ENCODE measurements at regions not wholly inside any gene's neighbourhood (a gene's known extent, or its start where the extent isn't known, plus 50 kb on each side); places are given as distances from the start of the nearest gene placed in this dataset.

DNA sequence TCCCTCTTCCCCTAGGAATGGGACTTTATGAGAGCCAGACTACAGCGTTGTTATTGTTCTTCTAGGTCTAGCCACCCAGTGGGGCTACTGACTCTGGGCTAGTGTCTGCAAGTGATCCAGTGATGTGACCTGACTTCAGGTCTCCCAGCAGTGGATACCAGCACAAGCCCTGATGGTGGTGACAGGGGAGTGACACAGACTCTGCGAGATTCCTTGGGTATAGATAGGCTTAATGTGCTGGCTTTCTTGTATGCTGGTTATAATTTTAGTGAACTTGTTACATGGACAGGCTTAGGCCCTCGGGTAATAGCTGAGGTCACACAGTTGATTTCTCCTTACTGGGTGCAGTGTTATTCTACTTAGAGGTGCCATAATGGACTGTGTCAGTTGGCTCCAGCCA lies 106.9 kb downstream of the TBC1D30 start:
- whole genome bisulfite sequencing, 4 donors, result 89 to 95% (median 91%) methylated on average over 3 of the region's 3 CpGs
- no peak for TF ChIP-seq POLR2A (IDR thresholded peaks at IDR 0.05)
- TF ChIP-seq, protein P1, sequence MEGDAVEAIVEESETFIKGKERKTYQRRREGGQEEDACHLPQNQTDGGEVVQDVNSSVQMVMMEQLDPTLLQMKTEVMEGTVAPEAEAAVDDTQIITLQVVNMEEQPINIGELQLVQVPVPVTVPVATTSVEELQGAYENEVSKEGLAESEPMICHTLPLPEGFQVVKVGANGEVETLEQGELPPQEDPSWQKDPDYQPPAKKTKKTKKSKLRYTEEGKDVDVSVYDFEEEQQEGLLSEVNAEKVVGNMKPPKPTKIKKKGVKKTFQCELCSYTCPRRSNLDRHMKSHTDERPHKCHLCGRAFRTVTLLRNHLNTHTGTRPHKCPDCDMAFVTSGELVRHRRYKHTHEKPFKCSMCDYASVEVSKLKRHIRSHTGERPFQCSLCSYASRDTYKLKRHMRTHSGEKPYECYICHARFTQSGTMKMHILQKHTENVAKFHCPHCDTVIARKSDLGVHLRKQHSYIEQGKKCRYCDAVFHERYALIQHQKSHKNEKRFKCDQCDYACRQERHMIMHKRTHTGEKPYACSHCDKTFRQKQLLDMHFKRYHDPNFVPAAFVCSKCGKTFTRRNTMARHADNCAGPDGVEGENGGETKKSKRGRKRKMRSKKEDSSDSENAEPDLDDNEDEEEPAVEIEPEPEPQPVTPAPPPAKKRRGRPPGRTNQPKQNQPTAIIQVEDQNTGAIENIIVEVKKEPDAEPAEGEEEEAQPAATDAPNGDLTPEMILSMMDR (IDR thresholded peaks at IDR 0.05), result no peak
- H3K27ac ChIP-seq, result no peak overlapping the region
- DNase-seq (no peak), ATAC-seq (no peak)
- intact Hi-C loops (cut with DNase I), result no loop called here
- no peak overlapping the region for H3K4me3 ChIP-seq
- no peaks in the 10 kb centered on the region for H3K4me1 ChIP-seq
- H3K36me3 ChIP-seq, result no peaks in the 10 kb centered on the region
- H3K9me3 ChIP-seq, result no peaks in the 10 kb centered on the region
- H3K27me3 ChIP-seq, result no peaks in the 10 kb centered on the region

DNA sequence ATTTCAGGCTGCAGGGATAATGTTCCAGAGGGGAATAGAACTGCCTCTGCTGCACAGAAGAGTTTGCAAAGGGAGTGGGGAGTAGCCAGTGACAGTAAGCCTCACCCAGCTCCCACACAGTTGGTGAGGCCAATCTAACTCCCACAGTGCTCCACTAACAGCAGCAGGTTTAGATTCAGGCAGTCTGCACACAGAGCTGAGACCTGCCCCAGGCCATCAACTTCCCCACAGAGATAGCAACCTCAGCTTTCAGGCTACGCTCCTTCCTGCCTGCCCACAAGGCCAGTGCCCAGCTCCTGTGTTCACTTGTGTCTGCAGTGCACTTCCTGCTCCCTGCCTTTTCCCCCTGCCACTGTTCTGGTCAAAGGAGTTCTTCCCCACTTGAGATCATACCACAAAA lies 107.5 kb downstream of the TBC1D30 start:
- no peak overlapping the region for H3K4me3 ChIP-seq
- H3K9me3 ChIP-seq, result no peaks in the 10 kb centered on the region
- WGBS, 4 donors, result 85 to 96% (median 92%) methylated on average over 1 of the region's 1 CpG
- no peak for ATAC-seq
- H3K27ac ChIP-seq, result no peak overlapping the region
- no peaks in the 10 kb centered on the region for H3K36me3 ChIP-seq
- TF ChIP-seq POLR2A (IDR thresholded peaks at IDR 0.05), result no peak
- TF ChIP-seq, protein P1 (IDR thresholded peaks at IDR 0.05), result no peak
- intact Hi-C loops (cut with DNase I), result no loop called here
- DNase-seq, result no peak
- no peaks in the 10 kb centered on the region for H3K27me3 ChIP-seq
- H3K4me1 ChIP-seq, result no peaks in the 10 kb centered on the region

DNA sequence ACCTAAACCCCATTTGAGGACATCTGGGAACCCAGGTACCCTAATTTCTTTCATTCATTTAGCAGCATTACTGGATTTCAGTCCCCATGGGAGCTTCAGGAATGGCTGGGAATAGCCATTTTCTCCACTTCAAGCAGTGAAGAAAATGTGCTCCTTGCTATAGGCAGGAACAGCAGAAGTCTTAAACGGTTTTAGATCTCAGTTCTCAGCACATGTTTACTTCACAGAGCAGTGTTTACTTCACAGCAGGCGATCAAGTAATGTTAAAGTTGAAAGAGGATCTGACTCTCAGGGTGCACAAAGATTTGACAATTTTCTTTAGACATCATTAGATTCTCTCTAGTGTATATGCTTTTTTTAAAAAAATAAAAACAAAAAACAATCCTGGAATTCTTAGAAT lies 109.3 kb downstream of the TBC1D30 start:
- Histone ChIP-seq H3K27ac (no peak overlapping the region), H3K9me3 (no peaks in the 10 kb centered on the region), H3K27me3 (no peaks in the 10 kb centered on the region), H3K4me3 (no peak overlapping the region), H3K36me3 (no peaks in the 10 kb centered on the region), H3K4me1 (no peaks in the 10 kb centered on the region)
- WGBS, 4 donors, result 48 to 54% (median 51%) methylated on average over 2 of the region's 2 CpGs
- ATAC-seq (no peak), DNase-seq (no peak)
- intact Hi-C loops (cut with DNase I), result no loop called here
- TF ChIP-seq POLR2A (IDR thresholded peaks at IDR 0.05), result no peak
- TF ChIP-seq, protein P1 (IDR thresholded peaks at IDR 0.05), result no peak

DNA sequence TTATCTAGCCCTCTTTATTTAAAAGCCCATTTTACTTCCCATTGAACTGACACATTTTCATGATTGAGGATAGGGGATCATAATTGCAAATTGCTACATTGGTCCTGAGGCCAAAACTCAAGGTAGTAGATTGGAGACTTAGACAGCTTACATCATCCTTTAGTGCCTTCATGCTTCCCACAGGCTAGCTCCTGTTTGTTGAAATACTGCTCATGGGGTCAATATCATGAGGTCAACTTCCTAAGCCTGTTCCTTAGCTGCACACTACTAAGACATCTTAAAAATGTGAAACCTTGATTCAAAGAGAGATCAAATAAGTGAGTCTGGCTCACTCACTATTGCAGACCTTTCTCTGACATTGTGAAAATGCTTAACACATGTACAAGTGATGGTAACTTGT lies 113.0 kb downstream of the TBC1D30 start:
- Histone ChIP-seq H3K27ac (no peak overlapping the region), H3K36me3 (no peaks in the 10 kb centered on the region), H3K4me1 (no peaks in the 10 kb centered on the region), H3K4me3 (no peak overlapping the region), H3K9me3 (no peaks in the 10 kb centered on the region), H3K27me3 (no peaks in the 10 kb centered on the region)
- TF ChIP-seq POLR2A (IDR thresholded peaks at IDR 0.05), result no peak
- TF ChIP-seq, protein P1 (IDR thresholded peaks at IDR 0.05), result no peak
- ATAC-seq (no peak), DNase-seq (no peak)
- intact Hi-C loops (cut with DNase I), result no loop called here

Measured in heart left ventricle (tissue), 16 donors.